NCI-H2029 treated with DMSO at 0.1 percent for 48 hours (cell line): ENCODE measurements at regions not wholly inside any gene's neighbourhood (a gene's known extent, or its start where the extent isn't known, plus 50 kb on each side); places are given as distances from the start of the nearest gene placed in this dataset.
A peak's percentile ranks its signal among the peaks of the same experiment; 100 is the strongest.
"Not testable (repeated sequence)": the region's sequence is repeated elsewhere in the genome, so short reads cannot be mapped to it uniquely, and the experiment has no call there.

Experiments used
- DNase-seq: peaks from one replicate; lab custom pipeline; 2025; lab: John Stamatoyannopoulos, UW

- DNase-seq = no peak
Observed at GRCh38 chr14:34097644-34098043, 146.8 kb upstream of the EGLN3 start.

- no peak for DNase-seq
Observed at GRCh38 chr14:34094384-34094783, 143.5 kb upstream of the EGLN3 start.

GRCh38 chr14:34093883-34094282 lies 143.0 kb upstream of the EGLN3 start:
- no peak for DNase-seq

- no peak for DNase-seq
Observed at GRCh38 chr14:34090451-34090850, 139.6 kb upstream of the EGLN3 start.

GRCh38 chr14:34088914-34089313 lies 138.0 kb upstream of the EGLN3 start:
- no peak for DNase-seq

GRCh38 chr14:34087571-34087970 lies 136.7 kb upstream of the EGLN3 start:
- DNase-seq = no peak

- DNase-seq = no peak
Observed at GRCh38 chr14:34086223-34086757, 135.4 kb upstream of the EGLN3 start.

- DNase-seq = peak; percentile 97
Observed at GRCh38 chr14:34085695-34086094, 134.8 kb upstream of the EGLN3 start.

GRCh38 chr14:34081576-34082136 lies 130.8 kb upstream of the EGLN3 start:
- peak; percentile 99 for DNase-seq

- DNase-seq = no peak
Observed at GRCh38 chr14:34081101-34081575, 130.3 kb upstream of the EGLN3 start.

- not testable (repeated sequence) for DNase-seq
Observed at GRCh38 chr14:34079643-34080042, 128.8 kb upstream of the EGLN3 start.

- no peak for DNase-seq
Observed at GRCh38 chr14:34078117-34078743, 127.4 kb upstream of the EGLN3 start.

GRCh38 chr14:34075826-34076225 lies 125.0 kb upstream of the EGLN3 start:
- DNase-seq = no peak

- DNase-seq = no peak
Observed at GRCh38 chr14:34075042-34075744, 124.3 kb upstream of the EGLN3 start.

GRCh38 chr14:34072921-34073320 lies 122.0 kb upstream of the EGLN3 start:
- no peak for DNase-seq

GRCh38 chr14:34072401-34072800 lies 121.5 kb upstream of the EGLN3 start:
- no peak for DNase-seq

- DNase-seq = no peak
Observed at GRCh38 chr14:34070917-34071407, 120.1 kb upstream of the EGLN3 start.

GRCh38 chr14:34069854-34070582 lies 119.1 kb upstream of the EGLN3 start:
- DNase-seq = peak; percentile 81

- no peak for DNase-seq
Observed at GRCh38 chr14:34067587-34067986, 116.7 kb upstream of the EGLN3 start.

- DNase-seq = no peak
Observed at GRCh38 chr14:34065690-34066391, 115.0 kb upstream of the EGLN3 start.

GRCh38 chr14:34065236-34065635 lies 114.4 kb upstream of the EGLN3 start:
- DNase-seq = no peak

- DNase-seq = no peak
Observed at GRCh38 chr14:34064349-34064748, 113.5 kb upstream of the EGLN3 start.
